ENCODE measurements at regions not wholly inside any gene's neighbourhood (a gene's known extent, or its start where the extent isn't known, plus 50 kb on each side); places are given as distances from the start of the nearest gene placed in this dataset.

DNA sequence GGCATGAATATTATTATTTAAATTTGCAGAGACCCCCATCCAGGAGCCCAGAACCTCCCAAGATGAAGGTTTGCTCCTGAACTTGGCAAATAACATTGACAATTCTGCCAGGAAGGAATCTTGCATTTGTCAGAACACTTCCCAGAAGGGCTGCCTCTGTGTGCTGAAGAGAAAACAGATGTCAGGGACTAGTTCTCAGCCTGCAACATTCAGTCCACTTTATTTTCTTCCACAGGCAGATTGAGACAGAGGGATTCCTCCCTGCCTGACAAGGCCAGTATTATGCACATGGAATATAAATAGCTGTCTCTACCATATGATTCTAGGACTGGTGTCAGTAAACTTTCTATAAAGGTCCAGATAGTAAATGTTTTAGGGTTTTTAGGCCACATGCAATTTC, 171.5 kb upstream of the SIX2 start:
- peaks cover 13% of the 10 kb centered on the region for H3K4me1 ChIP-seq (ENCODE audit: control insufficient read depth, extremely low read depth, insufficient read depth, low read length)

DNA sequence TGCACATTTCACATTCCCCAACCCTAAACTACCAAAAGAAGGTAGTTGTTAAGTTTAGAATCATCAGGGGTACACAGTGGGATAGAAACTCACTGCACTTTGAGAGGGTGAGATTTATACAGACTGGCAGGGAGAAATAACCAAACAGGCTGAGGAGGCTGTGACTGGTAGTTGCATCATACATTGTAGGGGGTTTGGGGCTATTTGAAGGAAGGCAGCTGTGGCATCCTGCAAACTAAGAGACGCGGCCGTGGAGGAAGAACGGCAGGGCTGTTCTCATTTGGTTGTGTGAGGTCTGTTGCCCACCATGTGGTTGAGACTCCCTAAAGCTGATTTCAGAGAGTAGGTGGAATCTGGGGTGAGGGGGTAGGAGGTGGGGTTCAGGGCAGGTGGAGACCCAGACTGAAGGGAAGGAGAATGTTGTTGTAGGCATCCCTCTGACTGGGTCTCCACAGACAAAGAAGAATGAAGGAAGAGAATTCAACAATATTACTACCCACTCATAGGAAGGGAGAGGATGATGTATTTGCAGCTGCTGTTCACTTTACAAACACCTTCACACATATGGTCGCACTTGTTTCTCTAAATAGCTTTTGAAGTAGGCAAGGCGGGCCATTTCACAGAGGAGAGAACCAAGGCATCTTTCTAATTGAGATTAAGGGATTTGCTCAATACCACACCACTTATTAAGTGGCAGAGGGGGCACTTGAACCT, 170.9 kb upstream of the SIX2 start:
- Histone ChIP-seq H4K20me1 (ENCODE audit: control insufficient read depth, extremely low read depth, insufficient read depth, low read length) (no peaks in the 10 kb centered on the region), H3K4me3 (ENCODE audit: control insufficient read depth in 2 of 3, extremely low read depth in 1 of 3, insufficient read depth in 2 of 3, low read depth in 1 of 3, low read length in 3 of 3) (no peak overlapping the region), H3K27me3 (ENCODE audit: control insufficient read depth, extremely low read depth, insufficient read depth, low read length) (peaks cover 5% of the 10 kb centered on the region), H3K9me3 (ENCODE audit: control insufficient read depth, low read depth, low read length) (no peaks in the 10 kb centered on the region), H3K36me3 (ENCODE audit: control insufficient read depth in 2 of 2, extremely low read depth in 1 of 2, insufficient read depth in 2 of 2, low read length in 2 of 2) (no peaks in the 10 kb centered on the region), H3K4me2 (ENCODE audit: control insufficient read depth, extremely low read depth, insufficient read depth, low read depth, low read length) (no peak overlapping the region), H3K79me2 (ENCODE audit: control insufficient read depth, insufficient read depth, low read length) (no peaks in the 10 kb centered on the region), H3K27ac (ENCODE audit: control insufficient read depth, insufficient read depth, low read length) (no peak overlapping the region), H3K9me1 (ENCODE audit: control insufficient read depth, extremely low read depth, insufficient read depth, low read length) (no peaks in the 10 kb centered on the region), H3K4me1 (ENCODE audit: control insufficient read depth, extremely low read depth, insufficient read depth, low read length) (peaks cover 13% of the 10 kb centered on the region), H2AFZ (ENCODE audit: control insufficient read depth, low read length) (no peak overlapping the region), H3K9ac (ENCODE audit: control insufficient read depth, extremely low read depth, insufficient read depth, low read length) (no peak overlapping the region)
- no peak for DNase-seq (ENCODE audit: low read depth, low spot score)
- dilution Hi-C loops (cut with MboI; ENCODE audit: extremely low pct_ligation_motif_present, low sequenced_read_pairs) = no loop called here
- no peak for FAIRE-seq
- no peak for TF ChIP-seq EZH2 (IDR thresholded peaks at IDR 0.05; ENCODE audit: low read length)
- TF ChIP-seq, protein P1, sequence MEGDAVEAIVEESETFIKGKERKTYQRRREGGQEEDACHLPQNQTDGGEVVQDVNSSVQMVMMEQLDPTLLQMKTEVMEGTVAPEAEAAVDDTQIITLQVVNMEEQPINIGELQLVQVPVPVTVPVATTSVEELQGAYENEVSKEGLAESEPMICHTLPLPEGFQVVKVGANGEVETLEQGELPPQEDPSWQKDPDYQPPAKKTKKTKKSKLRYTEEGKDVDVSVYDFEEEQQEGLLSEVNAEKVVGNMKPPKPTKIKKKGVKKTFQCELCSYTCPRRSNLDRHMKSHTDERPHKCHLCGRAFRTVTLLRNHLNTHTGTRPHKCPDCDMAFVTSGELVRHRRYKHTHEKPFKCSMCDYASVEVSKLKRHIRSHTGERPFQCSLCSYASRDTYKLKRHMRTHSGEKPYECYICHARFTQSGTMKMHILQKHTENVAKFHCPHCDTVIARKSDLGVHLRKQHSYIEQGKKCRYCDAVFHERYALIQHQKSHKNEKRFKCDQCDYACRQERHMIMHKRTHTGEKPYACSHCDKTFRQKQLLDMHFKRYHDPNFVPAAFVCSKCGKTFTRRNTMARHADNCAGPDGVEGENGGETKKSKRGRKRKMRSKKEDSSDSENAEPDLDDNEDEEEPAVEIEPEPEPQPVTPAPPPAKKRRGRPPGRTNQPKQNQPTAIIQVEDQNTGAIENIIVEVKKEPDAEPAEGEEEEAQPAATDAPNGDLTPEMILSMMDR (optimal IDR thresholded peaks at IDR 0.05 in 1 of 3, IDR thresholded peaks at IDR 0.05 in 1 of 3, conservative IDR thresholded peaks at IDR 0.05 in 1 of 3; ENCODE audit: extremely low read depth in 1 of 3, insufficient read depth in 2 of 3, low read length in 3 of 3) = no peak

More for the DNA sequence above, 171.5 kb upstream of the SIX2 start:
- Histone ChIP-seq H3K79me2 (ENCODE audit: control insufficient read depth, insufficient read depth, low read length) (no peaks in the 10 kb centered on the region), H3K9ac (ENCODE audit: control insufficient read depth, extremely low read depth, insufficient read depth, low read length) (no peak overlapping the region), H3K9me3 (ENCODE audit: control insufficient read depth, low read depth, low read length) (no peaks in the 10 kb centered on the region), H3K4me3 (ENCODE audit: control insufficient read depth in 2 of 3, extremely low read depth in 1 of 3, insufficient read depth in 2 of 3, low read depth in 1 of 3, low read length in 3 of 3) (no peak overlapping the region), H3K27ac (ENCODE audit: control insufficient read depth, insufficient read depth, low read length) (no peak overlapping the region), H3K9me1 (ENCODE audit: control insufficient read depth, extremely low read depth, insufficient read depth, low read length) (no peaks in the 10 kb centered on the region), H3K36me3 (ENCODE audit: control insufficient read depth in 2 of 2, extremely low read depth in 1 of 2, insufficient read depth in 2 of 2, low read length in 2 of 2) (no peaks in the 10 kb centered on the region), H3K4me2 (ENCODE audit: control insufficient read depth, extremely low read depth, insufficient read depth, low read depth, low read length) (no peak overlapping the region), H3K27me3 (ENCODE audit: control insufficient read depth, extremely low read depth, insufficient read depth, low read length) (peaks cover 5% of the 10 kb centered on the region), H2AFZ (ENCODE audit: control insufficient read depth, low read length) (no peak overlapping the region), H4K20me1 (ENCODE audit: control insufficient read depth, extremely low read depth, insufficient read depth, low read length) (no peaks in the 10 kb centered on the region)
- DNase-seq (ENCODE audit: low read depth, low spot score) (no peak), FAIRE-seq (no peak)
- dilution Hi-C loops (cut with MboI; ENCODE audit: extremely low pct_ligation_motif_present, low sequenced_read_pairs) = no loop called here
- TF ChIP-seq, protein P1 (optimal IDR thresholded peaks at IDR 0.05 in 1 of 3, IDR thresholded peaks at IDR 0.05 in 1 of 3, conservative IDR thresholded peaks at IDR 0.05 in 1 of 3; ENCODE audit: extremely low read depth in 1 of 3, insufficient read depth in 2 of 3, low read length in 3 of 3) = no peak
- no peak for TF ChIP-seq EZH2 (IDR thresholded peaks at IDR 0.05; ENCODE audit: low read length)

Data from keratinocyte (primary cell).